ENCODE measurements at regions not wholly inside any gene's neighbourhood (a gene's known extent, or its start where the extent isn't known, plus 50 kb on each side); places are given as distances from the start of the nearest gene placed in this dataset.

DNA sequence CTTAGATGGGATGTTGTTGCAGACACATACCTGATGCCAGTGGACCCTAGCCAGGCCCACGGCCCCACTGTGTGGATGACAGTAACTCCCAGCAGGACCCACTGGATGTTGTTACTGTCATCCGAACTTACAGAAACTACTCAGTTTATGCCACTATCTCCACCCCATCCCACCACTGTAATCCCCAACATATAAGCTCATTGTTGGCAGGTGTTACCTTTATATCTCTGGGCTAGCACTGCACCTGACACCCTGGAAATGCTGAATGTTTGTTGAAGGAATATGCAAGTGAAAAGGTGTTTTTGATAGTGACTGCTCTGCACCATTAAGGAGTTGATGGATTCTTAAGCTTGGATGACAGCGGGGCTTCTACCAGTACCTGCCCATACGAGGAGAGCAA is 133.5 kb upstream of the ASB18 start:
- Histone ChIP-seq H3K36me3 (ENCODE audit: control insufficient read depth in 2 of 2, extremely low read depth in 1 of 2, insufficient read depth in 2 of 2, low read length in 2 of 2) (no peaks in the 10 kb centered on the region), H3K4me1 (ENCODE audit: control insufficient read depth, extremely low read depth, insufficient read depth, low read length) (no peaks in the 10 kb centered on the region), H3K9me3 (ENCODE audit: control insufficient read depth, low read depth, low read length) (no peaks in the 10 kb centered on the region), H4K20me1 (ENCODE audit: control insufficient read depth, extremely low read depth, insufficient read depth, low read length) (no peaks in the 10 kb centered on the region), H3K4me2 (ENCODE audit: control insufficient read depth, extremely low read depth, insufficient read depth, low read depth, low read length) (no peak overlapping the region), H3K9ac (ENCODE audit: control insufficient read depth, extremely low read depth, insufficient read depth, low read length) (no peak overlapping the region), H3K27ac (ENCODE audit: control insufficient read depth, insufficient read depth, low read length) (no peak overlapping the region), H3K27me3 (ENCODE audit: control insufficient read depth, extremely low read depth, insufficient read depth, low read length) (no peaks in the 10 kb centered on the region), H2AFZ (ENCODE audit: control insufficient read depth, low read length) (no peak overlapping the region), H3K9me1 (ENCODE audit: control insufficient read depth, extremely low read depth, insufficient read depth, low read length) (no peaks in the 10 kb centered on the region), H3K79me2 (ENCODE audit: control insufficient read depth, insufficient read depth, low read length) (no peaks in the 10 kb centered on the region), H3K4me3 (ENCODE audit: control insufficient read depth in 2 of 3, extremely low read depth in 1 of 3, insufficient read depth in 2 of 3, low read depth in 1 of 3, low read length in 3 of 3) (no peak overlapping the region)
- no peak for DNase-seq (ENCODE audit: low read depth, low spot score)
- FAIRE-seq: no peak
- no peak for TF ChIP-seq EZH2 (IDR thresholded peaks at IDR 0.05; ENCODE audit: low read length)
- TF ChIP-seq, protein P1, sequence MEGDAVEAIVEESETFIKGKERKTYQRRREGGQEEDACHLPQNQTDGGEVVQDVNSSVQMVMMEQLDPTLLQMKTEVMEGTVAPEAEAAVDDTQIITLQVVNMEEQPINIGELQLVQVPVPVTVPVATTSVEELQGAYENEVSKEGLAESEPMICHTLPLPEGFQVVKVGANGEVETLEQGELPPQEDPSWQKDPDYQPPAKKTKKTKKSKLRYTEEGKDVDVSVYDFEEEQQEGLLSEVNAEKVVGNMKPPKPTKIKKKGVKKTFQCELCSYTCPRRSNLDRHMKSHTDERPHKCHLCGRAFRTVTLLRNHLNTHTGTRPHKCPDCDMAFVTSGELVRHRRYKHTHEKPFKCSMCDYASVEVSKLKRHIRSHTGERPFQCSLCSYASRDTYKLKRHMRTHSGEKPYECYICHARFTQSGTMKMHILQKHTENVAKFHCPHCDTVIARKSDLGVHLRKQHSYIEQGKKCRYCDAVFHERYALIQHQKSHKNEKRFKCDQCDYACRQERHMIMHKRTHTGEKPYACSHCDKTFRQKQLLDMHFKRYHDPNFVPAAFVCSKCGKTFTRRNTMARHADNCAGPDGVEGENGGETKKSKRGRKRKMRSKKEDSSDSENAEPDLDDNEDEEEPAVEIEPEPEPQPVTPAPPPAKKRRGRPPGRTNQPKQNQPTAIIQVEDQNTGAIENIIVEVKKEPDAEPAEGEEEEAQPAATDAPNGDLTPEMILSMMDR (optimal IDR thresholded peaks at IDR 0.05 in 1 of 3, IDR thresholded peaks at IDR 0.05 in 1 of 3, conservative IDR thresholded peaks at IDR 0.05 in 1 of 3; ENCODE audit: extremely low read depth in 1 of 3, insufficient read depth in 2 of 3, low read length in 3 of 3): no peak
- dilution Hi-C loops (cut with MboI; ENCODE audit: extremely low pct_ligation_motif_present, low sequenced_read_pairs): no loop called here

DNA sequence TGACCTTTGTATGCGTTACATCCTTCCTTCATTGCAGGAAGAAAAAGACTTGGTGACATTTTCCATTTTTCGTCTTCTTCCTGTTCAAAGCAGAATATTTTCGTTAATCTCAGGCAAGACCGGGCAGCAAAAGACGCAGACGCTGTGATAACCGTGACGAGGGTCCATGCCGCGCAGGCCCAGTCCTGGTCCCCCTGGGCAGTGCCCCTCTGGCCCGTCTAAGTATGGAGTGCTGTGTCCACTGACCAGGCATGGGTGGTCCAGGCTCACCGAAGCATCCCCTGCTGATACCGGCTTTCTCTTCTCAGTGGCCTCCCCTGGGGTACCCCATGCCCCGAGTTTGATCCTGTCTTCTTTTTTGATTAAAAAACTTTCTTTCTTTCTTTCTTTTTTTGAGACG is 135.2 kb upstream of the ASB18 start:
- Histone ChIP-seq H3K36me3 (ENCODE audit: control insufficient read depth in 2 of 2, extremely low read depth in 1 of 2, insufficient read depth in 2 of 2, low read length in 2 of 2) (no peaks in the 10 kb centered on the region), H3K4me1 (ENCODE audit: control insufficient read depth, extremely low read depth, insufficient read depth, low read length) (no peaks in the 10 kb centered on the region), H3K4me3 (ENCODE audit: control insufficient read depth in 2 of 3, extremely low read depth in 1 of 3, insufficient read depth in 2 of 3, low read depth in 1 of 3, low read length in 3 of 3) (no peak overlapping the region), H3K9me1 (ENCODE audit: control insufficient read depth, extremely low read depth, insufficient read depth, low read length) (no peaks in the 10 kb centered on the region), H2AFZ (ENCODE audit: control insufficient read depth, low read length) (no peak overlapping the region), H3K9ac (ENCODE audit: control insufficient read depth, extremely low read depth, insufficient read depth, low read length) (no peak overlapping the region), H3K27me3 (ENCODE audit: control insufficient read depth, extremely low read depth, insufficient read depth, low read length) (no peaks in the 10 kb centered on the region), H4K20me1 (ENCODE audit: control insufficient read depth, extremely low read depth, insufficient read depth, low read length) (no peaks in the 10 kb centered on the region), H3K79me2 (ENCODE audit: control insufficient read depth, insufficient read depth, low read length) (no peaks in the 10 kb centered on the region), H3K4me2 (ENCODE audit: control insufficient read depth, extremely low read depth, insufficient read depth, low read depth, low read length) (no peak overlapping the region), H3K9me3 (ENCODE audit: control insufficient read depth, low read depth, low read length) (no peaks in the 10 kb centered on the region), H3K27ac (ENCODE audit: control insufficient read depth, insufficient read depth, low read length) (no peak overlapping the region)
- dilution Hi-C loops (cut with MboI; ENCODE audit: extremely low pct_ligation_motif_present, low sequenced_read_pairs): no loop called here
- TF ChIP-seq, protein P1 (optimal IDR thresholded peaks at IDR 0.05 in 1 of 3, IDR thresholded peaks at IDR 0.05 in 1 of 3, conservative IDR thresholded peaks at IDR 0.05 in 1 of 3; ENCODE audit: extremely low read depth in 1 of 3, insufficient read depth in 2 of 3, low read length in 3 of 3): no peak
- no peak for TF ChIP-seq EZH2 (IDR thresholded peaks at IDR 0.05; ENCODE audit: low read length)
- FAIRE-seq (no peak), DNase-seq (ENCODE audit: low read depth, low spot score) (no peak)

Data from keratinocyte (primary cell).